GM18507 (cell line): ENCODE measurements at regions not wholly inside any gene's neighbourhood (a gene's known extent, or its start where the extent isn't known, plus 50 kb on each side); places are given as distances from the start of the nearest gene placed in this dataset.

Source experiments
- DNase-seq: peaks from one replicate; pipeline ENCODE4 v3.0.0; 2011; ENCODE audit warnings: low read depth; ENCODE audit not compliant: insufficient read length; ENCODE audit errors: extremely low spot score
- FAIRE-seq: peaks from 2 replicates; lab custom pipeline; 2011; peaks lifted over from hg19 to GRCh38; lab: Jason Lieb, UNC

DNA sequence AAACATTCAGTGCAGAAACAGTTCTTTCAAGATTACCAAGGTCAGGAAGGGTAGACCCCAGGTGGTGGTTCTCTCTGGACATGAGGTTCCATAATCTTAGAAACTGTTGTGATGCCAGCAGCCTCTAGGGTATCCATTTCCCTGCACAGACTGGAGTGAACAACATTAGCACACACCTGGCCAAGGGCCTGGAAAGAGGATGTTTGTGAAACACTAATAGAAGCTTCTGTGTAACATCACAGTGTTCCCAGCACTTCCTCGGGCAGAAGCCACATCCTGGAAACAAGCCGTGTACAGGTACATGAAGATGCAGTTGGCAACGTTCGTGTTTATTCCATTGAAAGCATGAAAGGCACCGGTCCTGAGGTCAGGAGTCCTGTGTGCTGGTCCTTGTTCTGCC, 598.2 kb upstream of the KLF4 start:
- DNase-seq (no peak), FAIRE-seq (no peak)

- FAIRE-seq = no peak
- no peak for DNase-seq
Measured at GRCh38 chr9:108086624-108087023, 597.1 kb upstream of the KLF4 start.

DNA sequence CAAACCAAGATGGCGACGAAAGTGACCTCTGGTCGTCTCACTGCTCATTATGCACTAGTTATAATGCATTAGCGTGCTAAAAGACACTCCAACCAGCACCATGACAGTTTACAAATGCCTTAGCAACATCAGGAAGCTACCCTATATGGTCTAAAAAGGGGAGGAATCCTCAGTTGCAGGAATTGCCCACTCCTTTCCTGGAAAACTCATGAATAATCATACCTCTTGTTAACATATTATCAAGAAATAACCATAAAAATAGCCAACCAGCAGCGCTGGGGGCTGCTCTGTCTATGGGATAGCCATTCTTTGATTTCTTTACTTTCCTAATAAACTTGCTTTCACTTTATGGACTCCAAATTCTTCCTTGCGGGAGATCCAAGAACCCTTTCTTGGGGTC, 595.7 kb upstream of the KLF4 start:
- FAIRE-seq = no peak
- DNase-seq = no peak

DNA sequence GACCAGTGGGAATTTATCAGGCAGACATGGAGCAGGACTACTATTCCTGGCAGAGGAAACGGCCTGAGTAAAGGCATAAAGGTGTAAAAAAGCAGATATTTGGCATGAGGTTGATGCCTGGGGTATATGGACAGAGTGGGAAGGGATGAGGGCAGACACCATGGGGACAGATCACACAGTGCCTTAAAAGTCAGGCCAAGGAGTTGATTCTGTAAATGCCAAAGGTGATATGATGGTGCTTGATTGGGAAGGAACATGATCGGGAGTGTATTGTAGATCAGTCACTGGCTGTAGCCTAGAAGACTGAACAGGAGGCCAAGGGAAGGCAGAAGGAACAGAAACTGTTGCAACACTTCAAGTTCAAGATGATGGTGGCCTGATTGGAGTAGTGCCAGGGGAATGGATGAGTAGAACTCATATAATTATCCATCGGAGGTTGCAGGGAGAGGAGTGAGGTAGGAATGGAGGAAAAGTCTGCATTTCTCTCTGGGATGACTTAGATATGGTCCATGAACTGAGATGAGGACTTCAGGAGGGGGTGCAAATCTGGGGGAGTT, 594.3 kb upstream of the KLF4 start:
- FAIRE-seq = no peak
- no peak for DNase-seq

- DNase-seq = no peak
- no peak for FAIRE-seq
Measured at GRCh38 chr9:108083160-108083750, 593.7 kb upstream of the KLF4 start.

GRCh38 chr9:108081112-108081511, 591.5 kb upstream of the KLF4 start:
- no peak for FAIRE-seq
- no peak for DNase-seq

GRCh38 chr9:108080285-108080684, 590.7 kb upstream of the KLF4 start:
- FAIRE-seq = no peak
- no peak for DNase-seq

DNA sequence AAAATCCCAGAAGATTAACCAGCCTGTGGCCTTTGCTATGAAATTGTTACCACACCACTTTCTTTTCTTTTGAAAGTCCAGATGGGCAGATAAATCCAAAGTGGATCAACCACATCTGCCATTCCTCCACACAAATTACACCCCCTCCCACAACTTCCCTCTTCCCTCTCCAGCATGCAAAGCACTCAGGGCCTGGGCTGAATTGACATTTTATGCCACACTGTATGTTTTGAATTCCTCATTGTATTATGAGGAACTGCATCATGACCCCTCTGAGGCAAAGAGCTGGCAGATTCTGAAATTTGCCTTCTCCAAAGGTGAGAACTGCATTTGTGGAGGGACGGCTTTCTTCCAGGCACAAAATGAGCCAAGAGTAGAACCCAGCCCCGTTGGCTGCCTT, 589.2 kb upstream of the KLF4 start:
- no peak for FAIRE-seq
- DNase-seq = no peak

GRCh38 chr9:108078375-108078774, 588.8 kb upstream of the KLF4 start:
- DNase-seq (no peak), FAIRE-seq (no peak)

DNA sequence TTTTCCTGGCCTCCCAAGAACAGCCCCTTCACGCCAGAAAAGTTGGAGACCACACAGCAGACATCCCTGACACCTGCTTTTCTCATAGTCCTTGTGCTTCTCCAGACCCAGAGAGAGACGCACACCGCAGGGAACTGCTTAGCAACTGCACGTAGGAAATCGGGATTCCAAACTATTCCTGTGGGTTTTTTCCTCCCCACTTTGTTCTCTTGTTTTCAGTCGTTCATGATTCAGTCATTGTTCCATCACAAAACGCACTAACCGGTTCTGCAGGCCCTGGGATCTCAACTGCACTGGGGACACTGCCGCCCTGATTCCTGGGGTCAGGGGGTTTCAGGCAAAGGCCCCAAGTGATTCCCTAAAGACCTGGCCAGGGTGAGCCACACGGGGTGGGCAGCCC, 588.0 kb upstream of the KLF4 start:
- DNase-seq (no peak), FAIRE-seq (no peak)

DNA sequence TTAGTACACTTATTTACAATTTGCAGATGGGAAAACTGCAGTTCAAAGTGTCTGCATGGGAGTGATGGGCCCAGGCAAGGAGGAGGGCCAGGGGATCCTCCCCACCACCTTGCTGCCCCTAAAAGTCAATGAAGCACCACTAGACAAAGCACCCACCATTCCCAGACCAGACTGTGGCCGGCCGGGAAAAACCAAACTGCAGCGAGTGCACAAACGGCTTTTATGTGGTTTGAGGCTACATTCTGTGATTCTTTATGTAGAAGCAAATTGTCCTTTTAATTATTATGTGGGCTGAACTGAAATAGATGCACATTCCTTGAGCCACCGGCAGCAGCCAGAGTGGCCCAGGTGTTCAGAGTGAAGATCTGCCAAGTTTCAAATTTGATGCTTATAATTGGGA, 585.3 kb upstream of the KLF4 start:
- no peak for DNase-seq

GRCh38 chr9:108073823-108074222, 584.3 kb upstream of the KLF4 start:
- no peak for DNase-seq
- no peak for FAIRE-seq

More for the DNA sequence above, 585.3 kb upstream of the KLF4 start:
- no peak for FAIRE-seq

DNA sequence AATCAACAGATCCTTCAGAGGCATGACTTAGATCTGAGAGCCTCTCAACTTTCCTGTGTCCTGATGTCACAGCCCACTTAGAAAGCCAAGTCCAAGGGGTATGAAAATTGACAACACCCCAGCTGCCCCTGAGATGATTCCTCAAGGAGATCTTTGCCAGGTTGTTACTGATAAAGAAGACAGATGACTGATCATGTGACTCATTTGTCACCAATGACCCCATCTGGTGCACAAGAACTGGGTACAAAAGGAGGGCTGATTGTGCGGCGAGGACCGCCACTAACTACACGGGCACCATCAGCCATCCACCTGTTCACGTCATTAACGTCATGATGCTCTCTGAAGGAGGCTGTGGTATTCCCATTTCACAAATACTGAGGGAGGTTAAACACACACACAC, 583.2 kb upstream of the KLF4 start:
- FAIRE-seq = no peak
- DNase-seq = no peak

DNA sequence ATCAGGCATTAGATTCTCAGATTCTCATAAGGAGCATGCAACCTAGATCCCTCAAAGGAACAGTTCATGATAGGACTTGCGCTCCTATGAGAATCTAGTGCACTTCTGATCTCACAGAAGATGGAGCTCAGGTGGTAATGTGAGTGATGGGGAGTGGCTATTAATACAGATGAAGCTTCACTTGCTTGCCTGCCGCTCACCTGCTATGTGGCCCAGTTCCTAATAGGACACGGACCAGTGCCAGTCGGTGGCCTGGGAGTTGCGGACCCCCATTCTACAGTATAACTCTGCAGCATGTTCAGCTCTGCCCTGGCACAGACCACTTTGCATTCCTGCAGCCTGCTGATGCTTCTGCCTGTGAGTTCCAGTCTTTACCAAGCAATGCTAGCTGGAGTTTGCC, 581.3 kb upstream of the KLF4 start:
- DNase-seq (no peak), FAIRE-seq (no peak)

DNA sequence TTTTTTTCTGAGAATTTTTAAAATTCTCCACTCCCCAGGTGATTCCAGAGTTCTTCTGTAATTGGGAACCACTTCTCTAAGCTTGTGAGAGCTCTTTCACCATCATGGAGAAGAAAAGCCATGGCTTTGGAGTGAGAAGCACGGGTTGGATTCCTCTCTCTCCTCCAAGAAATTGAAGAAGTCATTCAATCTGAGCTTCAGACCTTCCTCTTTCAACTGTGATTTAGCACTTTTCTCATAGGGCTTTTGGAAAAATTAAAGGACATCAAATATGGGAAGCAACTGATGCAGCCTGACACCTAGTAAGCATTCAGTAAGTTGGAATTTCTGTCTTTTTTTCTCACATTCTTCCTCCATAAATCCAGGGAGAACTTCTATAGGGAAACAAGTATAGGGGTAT, 580.4 kb upstream of the KLF4 start:
- FAIRE-seq (no peak), DNase-seq (no peak)

DNA sequence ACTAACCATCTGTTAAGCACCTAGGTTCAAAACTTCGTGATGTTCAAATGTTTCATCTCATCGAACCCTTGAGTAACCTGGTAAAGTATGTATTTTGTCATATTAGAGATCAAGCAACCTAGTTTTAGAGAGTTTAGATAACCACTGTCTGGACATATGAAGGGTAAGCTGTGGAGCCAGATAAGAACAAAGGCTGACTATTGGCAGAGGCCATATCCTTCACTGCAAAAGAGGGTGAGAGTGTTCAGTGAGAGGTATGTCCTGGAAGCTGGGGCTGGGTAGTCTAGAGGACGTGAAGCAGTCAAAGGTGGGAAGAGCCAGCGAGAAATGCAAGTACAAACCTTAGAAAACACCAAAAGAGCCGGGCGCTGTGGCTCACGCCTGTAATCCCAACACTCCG, 573.1 kb upstream of the KLF4 start:
- FAIRE-seq = no peak
- DNase-seq = no peak

DNA sequence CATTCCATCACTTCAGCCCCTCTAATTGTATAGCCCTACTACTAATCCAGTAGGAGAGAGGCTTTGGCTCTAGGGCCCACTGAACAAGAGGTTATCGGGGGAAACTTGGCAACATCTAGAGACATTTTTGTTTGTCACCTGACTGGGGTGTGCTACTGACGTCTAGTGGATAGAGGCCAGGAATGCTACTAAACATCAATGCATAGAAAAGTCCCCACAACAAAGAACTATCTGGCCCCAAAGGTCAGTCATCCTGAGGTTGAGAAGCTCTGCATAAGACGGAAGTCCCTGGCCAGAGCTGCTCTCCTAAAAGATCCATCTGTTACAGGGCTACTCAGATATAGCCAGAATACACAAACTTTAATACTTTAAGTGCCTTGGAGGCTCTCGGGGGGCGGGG, 570.6 kb upstream of the KLF4 start:
- FAIRE-seq = no peak

GRCh38 chr9:108058135-108058814, 568.7 kb upstream of the KLF4 start:
- DNase-seq (no peak), FAIRE-seq (no peak)

More for the DNA sequence above, 570.6 kb upstream of the KLF4 start:
- no peak for DNase-seq

GRCh38 chr9:108057421-108058134, 568.0 kb upstream of the KLF4 start:
- no peak for DNase-seq

DNA sequence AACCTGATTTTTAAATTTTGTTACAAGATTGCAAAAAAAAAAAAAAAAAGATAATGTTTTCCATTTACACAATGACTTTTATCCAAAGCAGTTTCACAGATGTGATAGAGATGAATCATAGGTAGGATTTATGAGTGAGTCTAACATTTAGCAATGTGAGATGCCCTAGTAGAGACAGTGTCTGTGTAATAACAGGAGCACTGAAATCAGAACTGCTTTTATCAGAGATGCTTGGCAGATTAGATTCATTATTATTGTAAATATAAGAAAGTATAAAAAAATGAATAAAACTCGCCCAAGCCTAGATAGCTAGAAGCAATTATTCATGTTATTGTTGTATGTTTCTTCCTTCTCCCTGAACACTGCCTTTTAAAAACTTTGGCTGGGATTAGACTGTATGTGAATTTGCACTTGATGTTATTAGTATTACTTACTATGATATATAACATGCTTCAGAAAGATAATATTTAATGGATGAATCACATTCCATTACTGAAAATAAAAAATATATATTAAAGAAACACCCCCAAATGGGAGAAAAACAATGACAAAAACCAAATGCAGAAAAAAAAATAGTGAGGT, 567.3 kb upstream of the KLF4 start:
- DNase-seq (no peak), FAIRE-seq (no peak)

More at GRCh38 chr9:108057421-108058134, 568.0 kb upstream of the KLF4 start:
- no peak for FAIRE-seq
